ENCODE measurements at regions not wholly inside any gene's neighbourhood (a gene's known extent, or its start where the extent isn't known, plus 50 kb on each side); places are given as distances from the start of the nearest gene placed in this dataset.
A peak's percentile ranks its signal among the peaks of the same experiment; 100 is the strongest.

DNA sequence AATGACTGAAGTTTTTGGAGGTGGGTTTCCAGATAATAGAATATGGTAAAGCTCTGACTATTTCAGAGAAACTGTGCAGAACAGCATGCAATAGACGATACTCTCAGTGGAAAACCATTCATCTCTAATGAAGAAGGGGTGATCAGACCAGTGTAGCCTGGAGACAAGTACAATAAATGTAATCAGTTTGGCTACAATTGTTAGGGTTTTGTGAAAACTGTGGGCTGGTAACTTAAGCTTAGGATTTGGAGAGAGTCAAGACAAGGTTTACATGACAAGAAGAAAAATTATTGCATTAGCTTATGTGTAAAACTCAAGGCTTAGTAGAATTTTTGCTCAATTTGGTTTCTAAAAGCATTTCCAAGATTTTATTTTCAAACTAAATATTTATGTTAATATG, 241.5 kb upstream of the ANKRD50 start:
- in situ Hi-C loops (cut with HindIII; ENCODE audit: low pct_unique_long_range_greater_than_20kb, low sequenced_read_pairs) = no loop called here
- no peak for TF ChIP-seq JUND (IDR thresholded peaks at IDR 0.05; ENCODE audit: low read depth)
- no peak for DNase-seq (ENCODE audit: low read depth in 1 of 2, low spot score in 1 of 2)

DNA sequence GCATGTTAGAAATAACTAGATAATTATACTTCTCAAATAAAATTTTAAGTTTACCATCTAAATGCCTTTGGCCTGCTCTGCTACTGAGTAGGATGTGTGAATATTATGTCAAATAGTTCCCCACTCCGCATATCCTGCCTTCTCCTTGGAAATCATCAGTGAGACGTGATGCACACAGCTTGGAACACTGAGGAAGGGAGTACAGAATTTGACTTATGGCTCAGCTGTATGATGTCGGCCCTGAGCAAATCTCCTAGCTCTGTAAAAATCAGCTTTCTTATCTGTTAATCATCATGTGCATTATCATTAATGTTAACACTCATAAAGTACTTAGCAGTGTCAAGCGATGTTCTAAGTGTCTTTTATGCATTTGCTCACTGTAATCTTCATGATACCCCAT, 241.0 kb upstream of the ANKRD50 start:
- in situ Hi-C loops (cut with HindIII; ENCODE audit: low pct_unique_long_range_greater_than_20kb, low sequenced_read_pairs) = no loop called here
- TF ChIP-seq JUND (IDR thresholded peaks at IDR 0.05; ENCODE audit: low read depth) = no peak
- DNase-seq (ENCODE audit: low read depth in 1 of 2, low spot score in 1 of 2) = no peak

DNA sequence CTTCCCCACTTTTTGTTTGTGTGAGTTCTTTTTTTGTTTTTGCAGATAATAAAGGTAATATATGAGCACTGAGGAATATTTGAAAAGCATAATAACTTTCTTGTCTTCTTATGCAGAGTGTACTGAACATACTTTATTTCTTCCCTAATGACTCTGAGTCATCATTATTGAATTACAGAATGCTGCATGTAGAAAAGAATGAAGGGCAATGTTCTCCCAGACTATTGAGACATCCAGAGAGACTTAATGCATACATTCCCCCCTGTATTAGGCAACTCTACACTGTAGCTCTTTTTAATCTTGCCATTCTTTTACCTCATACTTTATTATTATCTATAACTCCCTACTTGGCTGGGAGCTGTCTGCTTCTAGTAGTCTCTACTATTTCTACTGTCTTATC, 240.5 kb upstream of the ANKRD50 start:
- in situ Hi-C loops (cut with HindIII; ENCODE audit: low pct_unique_long_range_greater_than_20kb, low sequenced_read_pairs) = no loop called here
- TF ChIP-seq JUND (IDR thresholded peaks at IDR 0.05; ENCODE audit: low read depth) = no peak
- DNase-seq (ENCODE audit: low read depth in 1 of 2, low spot score in 1 of 2) = no peak

DNA sequence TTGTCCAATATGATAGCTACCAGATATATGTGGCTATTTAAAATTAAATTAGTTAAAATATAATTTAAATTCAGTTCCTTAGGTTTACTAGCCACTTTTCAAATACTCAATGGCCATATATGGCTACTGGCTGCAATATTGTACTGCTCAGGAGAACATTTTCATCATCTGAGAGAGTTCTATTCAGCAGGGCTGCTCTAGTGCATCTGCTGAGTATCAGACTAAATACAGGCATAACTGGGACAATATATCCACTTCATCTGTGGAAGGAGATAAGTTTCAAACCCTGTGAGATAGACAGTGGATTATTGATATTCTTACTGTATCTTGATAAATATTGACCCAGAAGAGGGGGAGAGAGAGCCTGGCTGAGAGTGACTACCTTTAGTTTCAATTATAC, 240.1 kb upstream of the ANKRD50 start:
- DNase-seq (ENCODE audit: low read depth in 1 of 2, low spot score in 1 of 2) = no peak
- in situ Hi-C loops (cut with HindIII; ENCODE audit: low pct_unique_long_range_greater_than_20kb, low sequenced_read_pairs) = no loop called here
- no peak for TF ChIP-seq JUND (IDR thresholded peaks at IDR 0.05; ENCODE audit: low read depth)

DNA sequence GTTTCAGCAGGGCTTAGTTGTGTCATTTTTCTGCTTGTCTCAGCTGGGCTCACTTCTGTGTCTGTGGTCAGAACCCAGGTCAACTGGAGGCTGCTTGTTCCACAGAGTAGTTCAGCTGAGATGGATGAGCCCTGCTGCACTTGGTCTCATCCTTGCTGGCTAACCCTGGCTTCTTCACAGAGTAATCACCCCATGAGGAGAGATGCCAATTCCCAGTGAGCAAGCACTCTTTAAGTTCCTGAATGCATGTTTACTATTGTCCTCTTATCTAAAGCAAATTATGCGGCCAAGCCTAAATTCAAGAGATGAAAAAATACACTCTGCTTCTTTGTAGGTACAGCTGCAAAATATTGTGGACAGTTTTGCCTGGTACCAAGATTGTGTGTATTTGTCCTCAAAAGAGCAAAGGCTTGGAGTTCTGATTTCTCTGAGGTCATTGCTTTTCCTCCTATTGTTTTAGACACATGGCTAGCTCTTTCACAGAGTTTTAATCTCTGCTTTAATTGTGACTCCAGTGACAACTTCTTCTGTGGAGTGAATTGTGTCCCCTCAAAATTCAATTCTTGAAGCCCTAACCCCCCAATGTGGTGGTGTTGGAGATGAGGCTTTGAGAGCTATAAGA, 236.6 kb upstream of the ANKRD50 start:
- no peak for TF ChIP-seq JUND (IDR thresholded peaks at IDR 0.05; ENCODE audit: low read depth)
- DNase-seq (ENCODE audit: low read depth in 1 of 2, low spot score in 1 of 2) = no peak
- in situ Hi-C loops (cut with HindIII; ENCODE audit: low pct_unique_long_range_greater_than_20kb, low sequenced_read_pairs) = no loop called here

DNA sequence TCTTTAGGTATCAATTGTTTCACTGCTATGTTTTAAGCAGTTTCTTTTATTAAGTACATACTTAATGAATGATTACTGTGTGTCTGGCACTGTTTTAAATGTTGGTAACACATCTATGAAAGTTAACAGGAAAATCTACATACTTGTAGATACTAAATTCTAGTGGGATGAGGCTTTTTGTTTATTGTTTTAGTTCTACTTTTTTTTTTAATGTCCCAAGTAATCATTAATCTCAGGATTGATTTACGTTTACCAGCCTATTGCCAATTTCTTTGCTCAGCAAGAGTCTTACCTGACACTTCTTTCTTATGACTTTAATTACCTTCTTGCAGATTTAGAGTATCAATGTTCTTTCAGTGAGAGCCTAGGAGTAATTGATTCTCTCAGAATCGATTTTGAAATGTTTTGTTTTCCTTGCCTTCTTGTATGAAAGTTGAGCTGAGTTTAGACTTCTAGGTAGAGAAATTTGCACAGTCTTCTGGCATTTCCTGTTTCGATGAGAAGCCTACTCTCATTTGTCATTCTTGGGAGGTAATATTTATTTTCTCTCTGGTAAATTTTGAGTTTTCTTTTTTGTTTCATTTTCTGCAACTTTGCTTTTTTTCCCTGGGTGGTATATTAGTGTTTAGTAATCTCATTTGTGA, 235.2 kb upstream of the ANKRD50 start:
- DNase-seq (ENCODE audit: low read depth in 1 of 2, low spot score in 1 of 2) = no peak
- no peak for TF ChIP-seq JUND (IDR thresholded peaks at IDR 0.05; ENCODE audit: low read depth)
- in situ Hi-C loops (cut with HindIII; ENCODE audit: low pct_unique_long_range_greater_than_20kb, low sequenced_read_pairs) = no loop called here

DNA sequence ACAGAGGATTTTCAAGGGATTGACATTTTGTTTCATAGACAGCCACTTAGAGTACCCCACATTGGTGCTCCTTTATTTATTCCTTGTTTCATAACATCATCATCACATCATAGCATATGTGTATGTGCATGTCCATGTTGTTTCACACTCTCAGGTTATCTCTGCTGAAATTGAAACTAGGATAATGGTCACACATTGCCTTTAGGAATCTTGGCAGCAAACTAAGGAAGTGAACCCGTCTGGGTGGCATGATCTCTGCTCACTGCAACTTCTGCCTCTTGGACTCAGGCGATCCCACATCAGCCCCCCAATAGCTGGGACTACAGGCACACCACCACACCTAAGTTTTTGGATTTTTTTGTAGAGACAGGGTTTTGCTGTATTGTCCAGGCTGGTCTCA, 234.2 kb upstream of the ANKRD50 start:
- DNase-seq (ENCODE audit: low read depth in 1 of 2, low spot score in 1 of 2) = no peak
- TF ChIP-seq JUND (IDR thresholded peaks at IDR 0.05; ENCODE audit: low read depth) = no peak
- in situ Hi-C loops (cut with HindIII; ENCODE audit: low pct_unique_long_range_greater_than_20kb, low sequenced_read_pairs) = no loop called here

DNA sequence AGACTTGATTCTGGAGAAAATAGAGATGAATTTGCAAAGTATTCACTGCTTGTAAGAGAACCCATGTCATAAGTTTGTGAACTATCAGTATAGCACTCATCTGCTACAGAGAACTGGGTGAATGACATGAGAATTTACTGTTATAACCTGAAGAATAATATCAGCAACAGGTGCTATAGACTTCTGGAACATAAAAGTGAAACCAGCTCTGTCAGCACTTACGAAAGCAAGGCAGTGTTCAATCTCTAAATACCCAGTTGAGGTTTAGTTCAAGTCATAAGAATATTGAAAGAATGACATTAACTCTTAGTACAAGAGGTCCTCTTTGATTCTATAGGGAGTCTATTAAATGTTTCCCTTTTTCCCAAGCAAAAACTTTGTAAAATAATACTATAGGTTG, 232.9 kb upstream of the ANKRD50 start:
- in situ Hi-C loops (cut with HindIII; ENCODE audit: low pct_unique_long_range_greater_than_20kb, low sequenced_read_pairs) = no loop called here
- DNase-seq (ENCODE audit: low read depth in 1 of 2, low spot score in 1 of 2) = no peak
- no peak for TF ChIP-seq JUND (IDR thresholded peaks at IDR 0.05; ENCODE audit: low read depth)

DNA sequence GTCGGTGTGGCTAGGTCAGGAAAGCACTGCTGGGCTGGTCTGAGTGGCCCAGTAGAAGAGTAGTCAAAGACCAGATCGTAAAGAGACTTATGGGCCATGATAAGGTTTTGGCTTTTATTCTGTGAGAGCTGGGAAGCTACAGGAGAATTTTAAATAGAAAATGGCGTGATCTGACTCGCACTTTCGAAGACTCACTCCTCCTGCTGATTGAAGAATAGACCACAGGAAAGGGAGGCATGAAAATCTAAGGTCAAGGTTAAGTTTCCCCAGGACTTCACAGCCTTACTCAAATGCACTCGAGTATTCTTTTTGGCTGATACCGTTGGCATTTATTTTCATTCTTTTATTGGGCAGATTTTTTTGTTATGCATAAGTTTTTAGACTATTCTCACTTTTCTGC, 231.4 kb upstream of the ANKRD50 start:
- in situ Hi-C loops (cut with HindIII; ENCODE audit: low pct_unique_long_range_greater_than_20kb, low sequenced_read_pairs) = no loop called here
- no peak for DNase-seq (ENCODE audit: low read depth in 1 of 2, low spot score in 1 of 2)
- no peak for TF ChIP-seq JUND (IDR thresholded peaks at IDR 0.05; ENCODE audit: low read depth)

DNA sequence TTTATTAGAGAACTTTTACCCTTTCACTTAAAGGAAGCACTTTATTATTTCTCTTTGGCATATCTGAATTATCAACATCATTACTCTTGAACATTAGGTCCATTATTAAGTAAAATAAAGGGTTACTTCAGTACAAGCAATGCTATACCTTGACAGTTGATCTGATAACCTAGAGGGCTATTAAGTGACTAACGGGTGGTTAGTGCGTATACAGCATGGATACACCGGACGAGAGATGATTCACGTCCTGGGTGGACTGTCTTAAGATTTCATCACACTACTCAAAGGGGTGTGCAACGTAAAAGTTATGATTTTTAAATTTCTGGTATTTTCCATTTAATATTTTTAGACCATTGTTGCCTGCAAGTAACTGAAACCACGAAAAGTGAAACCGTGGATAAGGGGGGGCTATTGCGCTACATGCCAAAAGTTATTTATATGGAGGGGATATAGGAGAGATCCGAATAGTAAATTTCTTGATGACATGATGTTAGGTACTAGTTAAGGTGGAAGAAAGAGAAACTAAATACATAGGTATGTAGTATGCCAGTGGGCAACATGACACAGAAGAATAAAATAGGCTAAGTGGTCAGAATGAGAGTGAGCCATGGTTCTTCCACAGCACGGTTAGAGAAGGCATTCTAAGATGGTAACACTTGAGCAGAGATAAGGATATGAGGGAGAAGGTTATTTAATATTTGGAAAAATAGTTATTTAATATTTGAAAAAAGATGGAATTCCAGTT, 230.8 kb upstream of the ANKRD50 start:
- DNase-seq (ENCODE audit: low read depth in 1 of 2, low spot score in 1 of 2) = no peak
- in situ Hi-C loops (cut with HindIII; ENCODE audit: low pct_unique_long_range_greater_than_20kb, low sequenced_read_pairs) = no loop called here
- TF ChIP-seq JUND (IDR thresholded peaks at IDR 0.05; ENCODE audit: low read depth) = no peak

DNA sequence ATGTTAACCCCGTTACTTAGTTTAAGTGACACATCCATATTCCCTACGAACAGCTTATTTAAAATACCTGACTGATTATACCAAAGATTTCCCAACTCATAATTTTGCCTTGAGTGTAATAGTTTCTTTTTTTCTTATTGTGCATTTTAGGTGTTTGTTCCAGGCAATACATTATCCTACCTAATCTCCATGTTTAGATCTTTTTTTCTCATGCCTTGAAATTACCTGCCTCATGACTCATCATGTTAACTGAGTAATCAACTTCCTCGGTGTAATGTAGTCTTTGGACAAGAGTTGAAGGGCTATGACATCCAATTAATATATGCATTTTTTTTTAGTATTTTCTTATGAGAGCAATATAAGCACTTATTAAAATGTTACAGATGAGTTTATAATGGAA, 228.7 kb upstream of the ANKRD50 start:
- no peak for TF ChIP-seq JUND (IDR thresholded peaks at IDR 0.05; ENCODE audit: low read depth)
- DNase-seq (ENCODE audit: low read depth in 1 of 2, low spot score in 1 of 2) = no peak
- in situ Hi-C loops (cut with HindIII; ENCODE audit: low pct_unique_long_range_greater_than_20kb, low sequenced_read_pairs) = no loop called here

DNA sequence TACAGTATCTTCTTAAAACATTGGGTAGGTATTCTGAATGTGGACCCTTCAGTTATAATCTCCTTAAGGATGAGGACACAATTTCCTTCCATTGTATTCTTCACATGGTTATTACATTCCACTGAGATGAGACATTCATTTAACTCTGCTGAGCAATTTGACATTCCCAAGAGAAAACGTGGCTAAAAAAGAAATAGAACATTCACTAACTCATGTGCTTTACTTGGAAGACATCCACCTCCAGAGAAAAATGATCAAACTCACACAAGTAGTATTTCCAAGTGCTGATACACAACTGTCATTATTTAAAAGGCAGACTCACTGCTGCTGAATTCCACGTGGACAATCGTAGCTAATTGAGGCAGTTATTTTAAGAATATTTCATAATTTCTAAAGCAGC, 227.9 kb upstream of the ANKRD50 start:
- peak in 1 of 2 experiments; percentile 32 for DNase-seq (ENCODE audit: low read depth in 1 of 2, low spot score in 1 of 2)
- TF ChIP-seq JUND (IDR thresholded peaks at IDR 0.05; ENCODE audit: low read depth) = no peak
- in situ Hi-C loops (cut with HindIII; ENCODE audit: low pct_unique_long_range_greater_than_20kb, low sequenced_read_pairs) = no loop called here

DNA sequence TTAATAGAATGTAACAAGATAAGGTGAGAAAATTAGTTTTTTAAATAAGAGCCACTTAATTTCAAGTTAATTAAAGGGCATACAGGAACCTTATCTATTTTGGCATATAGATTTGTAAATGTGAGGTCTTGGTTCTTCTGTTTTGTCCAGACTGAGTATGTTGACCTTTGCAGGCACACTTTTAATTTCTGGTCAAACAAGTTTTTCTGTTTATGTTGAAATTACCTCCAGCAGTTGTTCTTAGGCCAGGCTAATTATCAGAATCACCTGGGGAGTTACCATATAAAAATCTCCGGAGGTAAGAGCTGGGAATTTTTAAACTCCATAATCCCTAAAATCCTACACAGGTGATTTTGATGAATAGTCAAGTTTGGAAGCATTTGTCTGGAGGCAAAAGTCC, 227.4 kb upstream of the ANKRD50 start:
- DNase-seq (ENCODE audit: low read depth in 1 of 2, low spot score in 1 of 2) = peak in 1 of 2 experiments; percentile 68
- no peak for TF ChIP-seq JUND (IDR thresholded peaks at IDR 0.05; ENCODE audit: low read depth)
- in situ Hi-C loops (cut with HindIII; ENCODE audit: low pct_unique_long_range_greater_than_20kb, low sequenced_read_pairs) = no loop called here

Data from T47D (cell line).